ENCODE measurements at regions not wholly inside any gene's neighbourhood (a gene's known extent, or its start where the extent isn't known, plus 50 kb on each side); places are given as distances from the start of the nearest gene placed in this dataset.

GRCh38 chr18:42137693-42138375 is 182.8 kb downstream of the PIK3C3 start:
- Histone ChIP-seq H3K27ac (ENCODE audit: insufficient read depth, low read depth, low read length, poor library complexity, severe bottlenecking) (no peak overlapping the region), H3K9me3 (ENCODE audit: control insufficient read depth, low read length) (peaks cover 2% of the 10 kb centered on the region), H3K27me3 (ENCODE audit: control insufficient read depth, insufficient read depth, low read length, poor library complexity, severe bottlenecking) (no peaks in the 10 kb centered on the region), H3K4me3 (ENCODE audit: insufficient read depth, low read depth, low read length) (no peak overlapping the region), H3K4me1 (ENCODE audit: control insufficient read depth, insufficient read depth, low read length) (no peaks in the 10 kb centered on the region), H3K36me3 (ENCODE audit: control insufficient read depth, insufficient read depth, low read length) (no peaks in the 10 kb centered on the region)
- WGBS, 2 experiments, result 95 to 97% methylated on average over 3 of the region's 3 CpGs

- Histone ChIP-seq H3K27me3 (ENCODE audit: control insufficient read depth, insufficient read depth, low read length, poor library complexity, severe bottlenecking) (no peaks in the 10 kb centered on the region), H3K4me3 (ENCODE audit: insufficient read depth, low read depth, low read length) (no peak overlapping the region), H3K4me1 (ENCODE audit: control insufficient read depth, insufficient read depth, low read length) (no peaks in the 10 kb centered on the region), H3K27ac (ENCODE audit: insufficient read depth, low read depth, low read length, poor library complexity, severe bottlenecking) (no peak overlapping the region), H3K9me3 (ENCODE audit: control insufficient read depth, low read length) (peaks cover 2% of the 10 kb centered on the region), H3K36me3 (ENCODE audit: control insufficient read depth, insufficient read depth, low read length) (no peaks in the 10 kb centered on the region)
- WGBS, 2 experiments, result 83 to 89% methylated on average over 1 of the region's 1 CpG
Observed at GRCh38 chr18:42141439-42141838, 186.4 kb downstream of the PIK3C3 start.

DNA sequence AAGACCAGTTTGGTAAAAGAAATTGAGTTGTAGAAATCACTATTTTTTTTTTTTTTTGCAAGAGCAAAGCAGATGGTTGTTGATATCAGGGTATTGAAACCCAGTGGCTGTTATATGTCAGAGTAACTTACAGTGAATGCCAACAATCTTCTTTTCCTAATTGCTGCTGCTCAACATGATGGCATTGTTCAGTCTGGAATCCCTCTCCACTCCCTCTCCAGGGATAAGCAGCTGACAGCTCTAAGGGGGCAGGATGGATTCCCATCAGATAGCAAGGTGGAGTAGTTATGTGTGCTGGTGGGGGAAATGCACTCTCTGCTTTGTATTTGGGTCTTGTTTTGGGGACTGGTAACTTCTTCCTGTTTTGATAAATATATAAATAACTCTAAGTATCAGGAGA is 200.0 kb downstream of the PIK3C3 start:
- Histone ChIP-seq H3K27ac (ENCODE audit: insufficient read depth, low read depth, low read length, poor library complexity, severe bottlenecking) (no peak overlapping the region), H3K4me1 (ENCODE audit: control insufficient read depth, insufficient read depth, low read length) (peaks cover 6% of the 10 kb centered on the region), H3K4me3 (ENCODE audit: insufficient read depth, low read depth, low read length) (no peak overlapping the region), H3K36me3 (ENCODE audit: control insufficient read depth, insufficient read depth, low read length) (no peaks in the 10 kb centered on the region), H3K27me3 (ENCODE audit: control insufficient read depth, insufficient read depth, low read length, poor library complexity, severe bottlenecking) (no peaks in the 10 kb centered on the region), H3K9me3 (ENCODE audit: control insufficient read depth, low read length) (no peaks in the 10 kb centered on the region)

GRCh38 chr18:42156281-42156680 is 201.2 kb downstream of the PIK3C3 start:
- Histone ChIP-seq H3K4me3 (ENCODE audit: insufficient read depth, low read depth, low read length) (no peak overlapping the region), H3K27me3 (ENCODE audit: control insufficient read depth, insufficient read depth, low read length, poor library complexity, severe bottlenecking) (no peaks in the 10 kb centered on the region), H3K36me3 (ENCODE audit: control insufficient read depth, insufficient read depth, low read length) (no peaks in the 10 kb centered on the region), H3K4me1 (ENCODE audit: control insufficient read depth, insufficient read depth, low read length) (peaks cover 6% of the 10 kb centered on the region), H3K9me3 (ENCODE audit: control insufficient read depth, low read length) (no peaks in the 10 kb centered on the region), H3K27ac (ENCODE audit: insufficient read depth, low read depth, low read length, poor library complexity, severe bottlenecking) (no peak overlapping the region)

GRCh38 chr18:42157420-42157819 is 202.4 kb downstream of the PIK3C3 start:
- no peaks in the 10 kb centered on the region for H3K27me3 ChIP-seq (ENCODE audit: control insufficient read depth, insufficient read depth, low read length, poor library complexity, severe bottlenecking)
- H3K4me1 ChIP-seq (ENCODE audit: control insufficient read depth, insufficient read depth, low read length), result peaks cover 6% of the 10 kb centered on the region
- no peak overlapping the region for H3K4me3 ChIP-seq (ENCODE audit: insufficient read depth, low read depth, low read length)
- H3K36me3 ChIP-seq (ENCODE audit: control insufficient read depth, insufficient read depth, low read length), result no peaks in the 10 kb centered on the region
- WGBS, 2 experiments, result 93 to 100% methylated on average over 1 of the region's 1 CpG
- H3K27ac ChIP-seq (ENCODE audit: insufficient read depth, low read depth, low read length, poor library complexity, severe bottlenecking), result no peak overlapping the region
- H3K9me3 ChIP-seq (ENCODE audit: control insufficient read depth, low read length), result no peaks in the 10 kb centered on the region

DNA sequence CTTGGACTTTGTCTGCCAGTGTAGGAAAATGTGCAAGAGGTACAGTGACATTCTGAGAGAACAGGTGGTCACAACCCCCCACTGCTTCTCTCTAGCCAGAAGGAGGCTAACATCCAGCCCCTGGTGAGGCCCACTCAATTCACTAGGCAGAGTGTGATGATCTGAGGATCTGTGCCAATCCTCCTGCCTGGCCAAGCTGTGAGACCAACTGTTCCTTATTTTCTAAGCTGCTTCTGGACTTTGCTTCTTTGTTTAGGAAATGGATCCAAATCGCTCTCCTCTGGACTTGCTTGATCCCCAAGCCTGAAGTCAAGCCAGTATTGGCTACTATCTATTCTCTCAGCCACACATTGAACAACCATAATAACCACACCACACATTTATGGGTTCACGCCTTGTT is 202.8 kb downstream of the PIK3C3 start:
- Histone ChIP-seq H3K27ac (ENCODE audit: insufficient read depth, low read depth, low read length, poor library complexity, severe bottlenecking) (no peak overlapping the region), H3K27me3 (ENCODE audit: control insufficient read depth, insufficient read depth, low read length, poor library complexity, severe bottlenecking) (no peaks in the 10 kb centered on the region), H3K9me3 (ENCODE audit: control insufficient read depth, low read length) (no peaks in the 10 kb centered on the region), H3K4me1 (ENCODE audit: control insufficient read depth, insufficient read depth, low read length) (peaks cover 6% of the 10 kb centered on the region), H3K36me3 (ENCODE audit: control insufficient read depth, insufficient read depth, low read length) (no peaks in the 10 kb centered on the region), H3K4me3 (ENCODE audit: insufficient read depth, low read depth, low read length) (no peak overlapping the region)
- WGBS, 2 experiments, result 90 to 94% methylated on average over 2 of the region's 2 CpGs

DNA sequence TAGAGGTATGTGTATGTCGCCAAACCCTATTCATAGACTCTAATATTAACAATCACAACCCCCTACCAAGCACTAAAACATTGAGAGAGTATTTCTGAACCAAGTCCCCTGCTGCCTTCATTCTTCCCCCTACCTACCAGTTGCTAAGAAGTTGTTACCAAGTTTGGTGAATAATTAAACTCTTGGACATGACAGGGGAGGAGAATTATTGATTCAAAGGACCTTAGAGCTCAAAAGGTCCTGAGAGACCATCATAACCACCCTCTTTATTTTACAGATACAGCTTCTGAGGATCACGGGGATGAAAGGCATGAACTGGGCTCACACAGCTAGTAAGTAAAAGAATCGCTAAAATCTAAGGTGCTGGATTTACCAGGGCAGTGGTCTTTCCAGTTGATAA is 204.1 kb downstream of the PIK3C3 start:
- WGBS, 2 experiments, result 91 to 94% methylated on average over 3 of the region's 3 CpGs

GRCh38 chr18:42163321-42163720 is 208.3 kb downstream of the PIK3C3 start:
- H3K9me3 ChIP-seq (ENCODE audit: control insufficient read depth, low read length), result no peaks in the 10 kb centered on the region
- H3K4me1 ChIP-seq (ENCODE audit: control insufficient read depth, insufficient read depth, low read length), result peaks cover 6% of the 10 kb centered on the region
- H3K27me3 ChIP-seq (ENCODE audit: control insufficient read depth, insufficient read depth, low read length, poor library complexity, severe bottlenecking), result no peaks in the 10 kb centered on the region
- no peaks in the 10 kb centered on the region for H3K36me3 ChIP-seq (ENCODE audit: control insufficient read depth, insufficient read depth, low read length)
- H3K4me3 ChIP-seq (ENCODE audit: insufficient read depth, low read depth, low read length), result no peak overlapping the region
- no peak overlapping the region for H3K27ac ChIP-seq (ENCODE audit: insufficient read depth, low read depth, low read length, poor library complexity, severe bottlenecking)
- 85 to 95% methylated on average over 1 of the region's 1 CpG for WGBS, 2 experiments

More for the DNA sequence above, 204.1 kb downstream of the PIK3C3 start:
- Histone ChIP-seq H3K27me3 (ENCODE audit: control insufficient read depth, insufficient read depth, low read length, poor library complexity, severe bottlenecking) (no peaks in the 10 kb centered on the region), H3K4me1 (ENCODE audit: control insufficient read depth, insufficient read depth, low read length) (peaks cover 6% of the 10 kb centered on the region), H3K27ac (ENCODE audit: insufficient read depth, low read depth, low read length, poor library complexity, severe bottlenecking) (no peak overlapping the region), H3K4me3 (ENCODE audit: insufficient read depth, low read depth, low read length) (no peak overlapping the region), H3K36me3 (ENCODE audit: control insufficient read depth, insufficient read depth, low read length) (no peaks in the 10 kb centered on the region), H3K9me3 (ENCODE audit: control insufficient read depth, low read length) (no peaks in the 10 kb centered on the region)

DNA sequence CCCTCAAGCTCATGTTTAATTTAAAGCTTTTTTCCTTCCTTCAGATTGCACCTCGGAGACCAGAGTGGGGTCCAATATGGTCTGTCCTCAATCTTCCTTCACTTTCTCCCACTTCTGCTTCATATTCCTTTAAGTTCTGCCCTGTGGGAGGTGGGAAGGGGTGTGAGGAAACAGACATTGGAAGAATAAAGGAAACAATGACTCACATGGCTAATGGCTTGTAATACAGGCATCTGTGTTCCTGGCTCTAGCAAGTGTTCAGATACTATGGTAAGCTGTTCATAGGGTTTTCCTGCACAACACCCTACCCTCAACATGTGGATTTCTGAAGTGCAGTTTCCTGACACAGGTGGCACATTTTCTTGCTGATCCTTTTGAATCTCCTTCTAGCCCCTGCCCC is 209.5 kb downstream of the PIK3C3 start:
- Histone ChIP-seq H3K27me3 (ENCODE audit: control insufficient read depth, insufficient read depth, low read length, poor library complexity, severe bottlenecking) (no peaks in the 10 kb centered on the region), H3K27ac (ENCODE audit: insufficient read depth, low read depth, low read length, poor library complexity, severe bottlenecking) (no peak overlapping the region), H3K4me3 (ENCODE audit: insufficient read depth, low read depth, low read length) (no peak overlapping the region), H3K9me3 (ENCODE audit: control insufficient read depth, low read length) (no peaks in the 10 kb centered on the region), H3K36me3 (ENCODE audit: control insufficient read depth, insufficient read depth, low read length) (no peaks in the 10 kb centered on the region), H3K4me1 (ENCODE audit: control insufficient read depth, insufficient read depth, low read length) (no peaks in the 10 kb centered on the region)
- WGBS, 2 experiments, result 88 to 95% methylated on average over 1 of the region's 1 CpG

- no peaks in the 10 kb centered on the region for H3K4me1 ChIP-seq (ENCODE audit: control insufficient read depth, insufficient read depth, low read length)
- no peaks in the 10 kb centered on the region for H3K27me3 ChIP-seq (ENCODE audit: control insufficient read depth, insufficient read depth, low read length, poor library complexity, severe bottlenecking)
- no peaks in the 10 kb centered on the region for H3K9me3 ChIP-seq (ENCODE audit: control insufficient read depth, low read length)
- WGBS, 2 experiments, result 82% methylated on average over 1 of the region's 1 CpG; no CpG with 5 or more reads in 1 of the 2 experiments
- H3K4me3 ChIP-seq (ENCODE audit: insufficient read depth, low read depth, low read length), result no peak overlapping the region
- no peak overlapping the region for H3K27ac ChIP-seq (ENCODE audit: insufficient read depth, low read depth, low read length, poor library complexity, severe bottlenecking)
- no peaks in the 10 kb centered on the region for H3K36me3 ChIP-seq (ENCODE audit: control insufficient read depth, insufficient read depth, low read length)
Observed at GRCh38 chr18:42165922-42166513, 211.0 kb downstream of the PIK3C3 start.
